GM19328 (cell line): ENCODE measurements at regions not wholly inside any gene's neighbourhood (a gene's known extent, or its start where the extent isn't known, plus 50 kb on each side); places are given as distances from the start of the nearest gene placed in this dataset.
"Not testable (repeated sequence)": the region's sequence is repeated elsewhere in the genome, so short reads cannot be mapped to it uniquely, and the experiment has no call there.

Experiments used
- ATAC-seq: cut with Tn5 transposase; IDR thresholded peaks from one replicate; pipeline ENCODE4 v1.9.1; 2021; ENCODE audit warnings: mild to moderate bottlenecking, moderate library complexity; ENCODE audit not compliant: unreplicated experiment

- ATAC-seq: no peak
These were observed 132.9 kb upstream of the RAB4A start for GRCh38 chr1:229138058-229138457.

- ATAC-seq: no peak
These were observed 131.4 kb upstream of the RAB4A start for GRCh38 chr1:229139331-229140118.

GRCh38 chr1:229140119-229140396 lies 130.9 kb upstream of the RAB4A start:
- ATAC-seq: no peak

GRCh38 chr1:229141271-229141670 lies 129.6 kb upstream of the RAB4A start:
- no peak for ATAC-seq

GRCh38 chr1:229141689-229142377 lies 129.1 kb upstream of the RAB4A start:
- ATAC-seq: no peak

GRCh38 chr1:229142471-229142870 lies 128.4 kb upstream of the RAB4A start:
- no peak for ATAC-seq

- no peak for ATAC-seq
These were observed 124.3 kb upstream of the RAB4A start for GRCh38 chr1:229146647-229147046.

GRCh38 chr1:229147072-229147471 lies 123.8 kb upstream of the RAB4A start:
- no peak for ATAC-seq

- ATAC-seq: no peak
These were observed 122.8 kb upstream of the RAB4A start for GRCh38 chr1:229148041-229148671.

GRCh38 chr1:229148743-229149142 lies 122.2 kb upstream of the RAB4A start:
- ATAC-seq: no peak

GRCh38 chr1:229149435-229149834 lies 121.5 kb upstream of the RAB4A start:
- no peak for ATAC-seq

- no peak for ATAC-seq
These were observed 120.4 kb upstream of the RAB4A start for GRCh38 chr1:229150518-229150917.

GRCh38 chr1:229151412-229151811 lies 119.5 kb upstream of the RAB4A start:
- not testable (repeated sequence) for ATAC-seq

- no peak for ATAC-seq
These were observed 118.6 kb upstream of the RAB4A start for GRCh38 chr1:229152311-229152710.

GRCh38 chr1:229153955-229154548 lies 116.9 kb upstream of the RAB4A start:
- ATAC-seq: no peak

GRCh38 chr1:229154811-229155210 lies 116.1 kb upstream of the RAB4A start:
- no peak for ATAC-seq

GRCh38 chr1:229155472-229155871 lies 115.4 kb upstream of the RAB4A start:
- no peak for ATAC-seq

GRCh38 chr1:229156872-229157271 lies 114.0 kb upstream of the RAB4A start:
- ATAC-seq: no peak

GRCh38 chr1:229157480-229157879 lies 113.4 kb upstream of the RAB4A start:
- ATAC-seq: no peak

GRCh38 chr1:229158341-229158921 lies 112.5 kb upstream of the RAB4A start:
- no peak for ATAC-seq

- ATAC-seq: no peak
These were observed 112.0 kb upstream of the RAB4A start for GRCh38 chr1:229158927-229159326.
